ENCODE measurements at regions not wholly inside any gene's neighbourhood (a gene's known extent, or its start where the extent isn't known, plus 50 kb on each side); places are given as distances from the start of the nearest gene placed in this dataset.

DNA sequence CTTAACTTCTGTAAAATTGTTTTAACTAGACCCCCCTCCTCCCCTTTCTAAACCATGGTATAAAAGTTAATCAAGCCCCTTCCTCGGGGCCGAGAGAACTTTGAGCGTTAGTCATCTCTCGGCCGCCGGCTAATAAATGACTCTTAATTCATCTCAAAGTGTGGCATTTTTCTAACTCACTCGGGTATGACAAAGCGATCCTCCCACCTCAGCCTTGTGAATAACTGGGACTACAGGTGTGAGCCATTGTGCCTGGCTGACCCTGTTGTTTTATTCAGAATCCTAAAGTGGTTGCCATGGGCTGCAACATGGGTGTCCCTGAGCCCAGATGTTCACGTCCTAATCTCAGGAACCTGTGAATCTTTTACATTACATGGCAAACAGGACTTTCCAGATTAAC is 540.7 kb upstream of the AMELY start:
- Histone ChIP-seq H3K36me3 (ENCODE audit: control insufficient read depth in 2 of 4, insufficient read depth in 4 of 4, low read length in 3 of 4) (no peaks in the 10 kb centered on the region), H3K79me2 (ENCODE audit: control insufficient read depth in 1 of 2, insufficient read depth in 2 of 2, low read length in 2 of 2) (no peaks in the 10 kb centered on the region), H2BK15ac (ENCODE audit: low read length) (no peak overlapping the region), H3K18ac (ENCODE audit: extremely low read depth, low read length) (no peak overlapping the region), H3K9ac (replicated peaks in 1 of 4; ENCODE audit: extremely low read depth in 1 of 4, low read depth in 3 of 4, low read length in 3 of 4) (no peak overlapping the region), H4K91ac (replicated peaks; ENCODE audit: insufficient read length, low read length) (no peak overlapping the region), H3K23me2 (ENCODE audit: low read depth, low read length) (no peaks in the 10 kb centered on the region), H3K27me3 (replicated peaks in 1 of 4; ENCODE audit: control insufficient read depth in 3 of 4, extremely low read depth in 1 of 4, insufficient read depth in 3 of 4, low read length in 3 of 4) (no peaks in the 10 kb centered on the region), H2BK12ac (ENCODE audit: low read depth, low read length) (no peak overlapping the region), H3K4me3 (ENCODE audit: extremely low read depth in 1 of 4, insufficient read depth in 2 of 4, low read depth in 3 of 4, low read length in 4 of 4) (no peak overlapping the region), H3K4me1 (replicated peaks in 1 of 4; ENCODE audit: control insufficient read depth in 3 of 4, insufficient read depth in 4 of 4, low read length in 3 of 4) (no peaks in the 10 kb centered on the region), H3K27ac (ENCODE audit: low read depth, low read length) (no peak overlapping the region), H3K79me1 (ENCODE audit: low read depth, low read length) (no peaks in the 10 kb centered on the region), H2BK5ac (ENCODE audit: low read depth, low read length) (no peak overlapping the region), H4K5ac (ENCODE audit: insufficient read length, low read depth, low read length) (no peak overlapping the region), H4K8ac (ENCODE audit: extremely low read depth, insufficient read depth, low read length) (no peak overlapping the region), H2AFZ (ENCODE audit: low read length) (no peak overlapping the region), H2BK20ac (ENCODE audit: low read length) (no peak overlapping the region), H3K9me3 (ENCODE audit: insufficient read depth in 2 of 2, low read depth in 1 of 2, low read length in 1 of 2) (no peaks in the 10 kb centered on the region), H3K56ac (replicated peaks; ENCODE audit: insufficient read length, low read depth, low read length) (no peak overlapping the region), H3K14ac (ENCODE audit: insufficient read length) (no peak overlapping the region), H2AK5ac (ENCODE audit: low read depth, low read length) (no peak overlapping the region), H2BK120ac (replicated peaks; ENCODE audit: low read depth, low read length) (no peak overlapping the region), H3K4ac (replicated peaks; ENCODE audit: insufficient read length, low read depth, low read length) (no peak overlapping the region), H3K23ac (ENCODE audit: insufficient read length) (no peak overlapping the region), H4K20me1 (replicated peaks in 1 of 2; ENCODE audit: control insufficient read depth in 1 of 2, insufficient read depth in 2 of 2, low read length in 2 of 2) (no peaks in the 10 kb centered on the region), H3K4me2 (ENCODE audit: insufficient read depth in 1 of 2, low read depth in 2 of 2, low read length in 2 of 2) (no peak overlapping the region)
- CTCF ChIA-PET (ENCODE audit: partially characterized antibody) = no interaction called here
- no peak for FAIRE-seq
- WGBS, 2 experiments (ENCODE audit: extremely low coverage in 1 of 2, insufficient coverage in 1 of 2, insufficient read length in 1 of 2, insufficient replicate concordance in 2 of 2, low coverage in 1 of 2, low lambda C conversion rate in 2 of 2, missing lambda C conversion rate in 1 of 2) = 82% methylated on average over 8 of the region's 9 CpGs; no CpG with 5 or more reads in 1 of the 2 experiments
- POLR2A ChIA-PET (ENCODE audit: partially characterized antibody) = no interaction called here
- no peak for DNase-seq (ENCODE audit: low read depth in 1 of 2, low spot score in 2 of 2)
- TF ChIP-seq HDAC6 (IDR thresholded peaks at IDR 0.05; ENCODE audit: low read depth, low read length) (no peak), RXRA (IDR thresholded peaks at IDR 0.05; ENCODE audit: insufficient read depth, low read depth, low read length) (no peak), CEBPB (IDR thresholded peaks at IDR 0.05; ENCODE audit: low read depth, low read length) (no peak), GTF2F1 (IDR thresholded peaks at IDR 0.05; ENCODE audit: borderline replicate concordance, low read depth, low read length) (no peak), POLR2AphosphoS5 (IDR thresholded peaks at IDR 0.05; ENCODE audit: low read depth, low read length) (no peak), SRF (IDR thresholded peaks at IDR 0.05; ENCODE audit: low read depth, low read length) (no peak), TBP (IDR thresholded peaks at IDR 0.05; ENCODE audit: low read depth, low read length) (no peak), MAX (IDR thresholded peaks at IDR 0.05) (no peak)
- TF ChIP-seq, protein P1, sequence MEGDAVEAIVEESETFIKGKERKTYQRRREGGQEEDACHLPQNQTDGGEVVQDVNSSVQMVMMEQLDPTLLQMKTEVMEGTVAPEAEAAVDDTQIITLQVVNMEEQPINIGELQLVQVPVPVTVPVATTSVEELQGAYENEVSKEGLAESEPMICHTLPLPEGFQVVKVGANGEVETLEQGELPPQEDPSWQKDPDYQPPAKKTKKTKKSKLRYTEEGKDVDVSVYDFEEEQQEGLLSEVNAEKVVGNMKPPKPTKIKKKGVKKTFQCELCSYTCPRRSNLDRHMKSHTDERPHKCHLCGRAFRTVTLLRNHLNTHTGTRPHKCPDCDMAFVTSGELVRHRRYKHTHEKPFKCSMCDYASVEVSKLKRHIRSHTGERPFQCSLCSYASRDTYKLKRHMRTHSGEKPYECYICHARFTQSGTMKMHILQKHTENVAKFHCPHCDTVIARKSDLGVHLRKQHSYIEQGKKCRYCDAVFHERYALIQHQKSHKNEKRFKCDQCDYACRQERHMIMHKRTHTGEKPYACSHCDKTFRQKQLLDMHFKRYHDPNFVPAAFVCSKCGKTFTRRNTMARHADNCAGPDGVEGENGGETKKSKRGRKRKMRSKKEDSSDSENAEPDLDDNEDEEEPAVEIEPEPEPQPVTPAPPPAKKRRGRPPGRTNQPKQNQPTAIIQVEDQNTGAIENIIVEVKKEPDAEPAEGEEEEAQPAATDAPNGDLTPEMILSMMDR (IDR thresholded peaks at IDR 0.05; ENCODE audit: control extremely low read depth in 1 of 3, insufficient read depth in 1 of 3, low read depth in 1 of 3, low read length in 3 of 3) = no peak
- TF ChIP-seq, protein P2, sequence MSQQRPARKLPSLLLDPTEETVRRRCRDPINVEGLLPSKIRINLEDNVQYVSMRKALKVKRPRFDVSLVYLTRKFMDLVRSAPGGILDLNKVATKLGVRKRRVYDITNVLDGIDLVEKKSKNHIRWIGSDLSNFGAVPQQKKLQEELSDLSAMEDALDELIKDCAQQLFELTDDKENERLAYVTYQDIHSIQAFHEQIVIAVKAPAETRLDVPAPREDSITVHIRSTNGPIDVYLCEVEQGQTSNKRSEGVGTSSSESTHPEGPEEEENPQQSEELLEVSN (IDR thresholded peaks at IDR 0.05) = no peak

Data from H1 (cell line).